ENCODE measurements at regions not wholly inside any gene's neighbourhood (a gene's known extent, or its start where the extent isn't known, plus 50 kb on each side); places are given as distances from the start of the nearest gene placed in this dataset.

- no peak for TF ChIP-seq CTCF (IDR thresholded peaks at IDR 0.05; ENCODE audit: insufficient read depth, low read length, poor library complexity, severe bottlenecking)
- no peak for DNase-seq (ENCODE audit: low read depth)
Observed at GRCh38 chr18:61735564-61736102, 157.2 kb downstream of the RNF152 start.

GRCh38 chr18:61734396-61734795 is 158.4 kb downstream of the RNF152 start:
- no peak for DNase-seq (ENCODE audit: low read depth)

More at GRCh38 chr18:61735564-61736102, 157.2 kb downstream of the RNF152 start:
- H3K36me3 ChIP-seq (ENCODE audit: control insufficient read depth, insufficient read depth, low read length) = no peaks in the 10 kb centered on the region
- no peak overlapping the region for H3K4me3 ChIP-seq (ENCODE audit: low read depth, low read length)
- H3K27me3 ChIP-seq (ENCODE audit: control insufficient read depth, insufficient read depth, low read length) = no peaks in the 10 kb centered on the region

GRCh38 chr18:61732854-61733253 is 160.0 kb downstream of the RNF152 start:
- Histone ChIP-seq H3K36me3 (ENCODE audit: control insufficient read depth, insufficient read depth, low read length) (no peaks in the 10 kb centered on the region), H3K4me3 (ENCODE audit: low read depth, low read length) (no peak overlapping the region), H3K27me3 (ENCODE audit: control insufficient read depth, insufficient read depth, low read length) (no peaks in the 10 kb centered on the region)
- no peak for TF ChIP-seq CTCF (IDR thresholded peaks at IDR 0.05; ENCODE audit: insufficient read depth, low read length, poor library complexity, severe bottlenecking)
- DNase-seq (ENCODE audit: low read depth) = no peak

More at GRCh38 chr18:61734396-61734795, 158.4 kb downstream of the RNF152 start:
- no peak overlapping the region for H3K4me3 ChIP-seq (ENCODE audit: low read depth, low read length)
- no peak for TF ChIP-seq CTCF (IDR thresholded peaks at IDR 0.05; ENCODE audit: insufficient read depth, low read length, poor library complexity, severe bottlenecking)
- H3K36me3 ChIP-seq (ENCODE audit: control insufficient read depth, insufficient read depth, low read length) = no peaks in the 10 kb centered on the region
- H3K27me3 ChIP-seq (ENCODE audit: control insufficient read depth, insufficient read depth, low read length) = no peaks in the 10 kb centered on the region

GRCh38 chr18:61731693-61732376 is 161.0 kb downstream of the RNF152 start:
- no peaks in the 10 kb centered on the region for H3K27me3 ChIP-seq (ENCODE audit: control insufficient read depth, insufficient read depth, low read length)
- no peak for DNase-seq (ENCODE audit: low read depth)
- H3K4me3 ChIP-seq (ENCODE audit: low read depth, low read length) = no peak overlapping the region
- no peak for TF ChIP-seq CTCF (IDR thresholded peaks at IDR 0.05; ENCODE audit: insufficient read depth, low read length, poor library complexity, severe bottlenecking)
- H3K36me3 ChIP-seq (ENCODE audit: control insufficient read depth, insufficient read depth, low read length) = no peaks in the 10 kb centered on the region

GRCh38 chr18:61731178-61731577 is 161.6 kb downstream of the RNF152 start:
- Histone ChIP-seq H3K4me3 (ENCODE audit: low read depth, low read length) (no peak overlapping the region), H3K27me3 (ENCODE audit: control insufficient read depth, insufficient read depth, low read length) (no peaks in the 10 kb centered on the region), H3K36me3 (ENCODE audit: control insufficient read depth, insufficient read depth, low read length) (no peaks in the 10 kb centered on the region)
- TF ChIP-seq CTCF (IDR thresholded peaks at IDR 0.05; ENCODE audit: insufficient read depth, low read length, poor library complexity, severe bottlenecking) = no peak
- DNase-seq (ENCODE audit: low read depth) = no peak

GRCh38 chr18:61729322-61729721 is 163.5 kb downstream of the RNF152 start:
- no peak for TF ChIP-seq CTCF (IDR thresholded peaks at IDR 0.05; ENCODE audit: insufficient read depth, low read length, poor library complexity, severe bottlenecking)
- H3K27me3 ChIP-seq (ENCODE audit: control insufficient read depth, insufficient read depth, low read length) = no peaks in the 10 kb centered on the region
- no peak for DNase-seq (ENCODE audit: low read depth)
- H3K4me3 ChIP-seq (ENCODE audit: low read depth, low read length) = no peak overlapping the region
- H3K36me3 ChIP-seq (ENCODE audit: control insufficient read depth, insufficient read depth, low read length) = no peaks in the 10 kb centered on the region

Data from kidney epithelial cell (primary cell).